Thoracic aorta (tissue), 2 donors: ENCODE measurements at regions not wholly inside any gene's neighbourhood (a gene's known extent, or its start where the extent isn't known, plus 50 kb on each side); places are given as distances from the start of the nearest gene placed in this dataset.

Experiments used
- ATAC-seq: fragments of 150-250 bp; one replicate; pipeline ENCODE4 v1.8.0; 2017; ENCODE audit warnings: low read depth; ENCODE audit not compliant: insufficient number of reproducible peaks, low FRiP score
- DNase-seq: peaks from one replicate; pipeline ENCODE4 v3.0.0-alpha.2; 2020; ENCODE audit warnings: low spot score
- H3K27ac ChIP-seq, 2 donors: fragments of 200-600 bp; sonication (generic); 1 replicate in 1 of 2; 2 replicates in 1 of 2; pipeline ENCODE4 v1.5.1; 2016; ENCODE audit warnings: mild to moderate bottlenecking in 2 of 2, moderate library complexity in 2 of 2
- H3K27me3 ChIP-seq: fragments of 200-600 bp; sonication (generic); replicated peaks from 2 replicates; pipeline ENCODE4 v1.6.0; 2016; ENCODE audit warnings: mild to moderate bottlenecking; ENCODE audit not compliant: insufficient read depth
- H3K36me3 ChIP-seq: fragments of 200-600 bp; sonication (generic); one replicate; pipeline ENCODE4 v1.5.1; 2016
- H3K4me1 ChIP-seq, 2 donors: fragments of 200-600 bp; sonication (generic); 1 replicate in 1 of 2; 2 replicates in 1 of 2; pipeline versions ENCODE4 v1.5.1 to v1.6.0; 2016; ENCODE audit warnings: low read depth in 2 of 2, mild to moderate bottlenecking in 1 of 2; ENCODE audit not compliant: control insufficient read depth in 1 of 2
- H3K4me3 ChIP-seq: fragments of 200-600 bp; sonication (generic); 2 replicates; pipeline ENCODE4 v1.5.1; 2016; ENCODE audit warnings: mild to moderate bottlenecking
- H3K9me3 ChIP-seq: fragments of 200-600 bp; sonication (generic); 2 replicates; pipeline ENCODE4 v1.5.1; 2016
- CTCF ChIP-seq: fragments of 200-600 bp; sonication (generic); IDR thresholded peaks from one replicate; pipeline ENCODE4 v1.5.1; 2019; ENCODE audit warnings: antibody characterized with exemption

GRCh38 chr1:214840356-214840755 lies 237.4 kb downstream of the CENPF start:
- H3K4me3 ChIP-seq = no peak overlapping the region
- no peak for ATAC-seq
- no peak for TF ChIP-seq CTCF
- no peak overlapping the region for H3K27ac ChIP-seq
- H3K27me3 ChIP-seq = no peaks in the 10 kb centered on the region
- H3K36me3 ChIP-seq = no peaks in the 10 kb centered on the region
- DNase-seq = no peak
- H3K4me1 ChIP-seq = no peaks in the 10 kb centered on the region
- no peaks in the 10 kb centered on the region for H3K9me3 ChIP-seq

- TF ChIP-seq CTCF = no peak
- DNase-seq (no peak), ATAC-seq (no peak)
- Histone ChIP-seq H3K27ac (no peak overlapping the region), H3K36me3 (no peaks in the 10 kb centered on the region), H3K9me3 (no peaks in the 10 kb centered on the region), H3K4me1 (no peaks in the 10 kb centered on the region), H3K27me3 (no peaks in the 10 kb centered on the region), H3K4me3 (no peak overlapping the region)
Observed at GRCh38 chr1:214842856-214843255, 239.7 kb upstream of the KCNK2 start.

GRCh38 chr1:214843281-214843680 lies 239.3 kb upstream of the KCNK2 start:
- no peak for ATAC-seq
- Histone ChIP-seq H3K36me3 (no peaks in the 10 kb centered on the region), H3K9me3 (no peaks in the 10 kb centered on the region)

DNA sequence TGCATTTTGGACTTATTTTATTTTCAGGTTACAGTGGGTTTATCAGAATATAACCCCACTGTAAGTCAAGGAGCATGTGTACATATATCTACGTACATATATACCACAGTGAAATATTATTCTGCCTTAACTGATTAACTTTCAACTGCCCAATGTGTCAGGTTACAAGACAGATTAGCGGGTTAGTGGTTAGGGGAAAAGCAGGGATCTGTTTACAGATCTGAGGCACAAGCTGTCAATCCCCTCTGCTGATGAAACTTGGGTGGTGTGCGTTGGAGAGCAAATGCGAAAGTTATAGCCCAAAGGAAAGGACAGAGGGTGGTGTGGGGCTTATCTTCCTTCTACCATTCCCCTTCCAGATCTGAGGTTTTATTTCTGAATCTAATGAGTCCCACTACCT lies 238.2 kb upstream of the KCNK2 start:
- no peak overlapping the region for H3K27ac ChIP-seq
- no peaks in the 10 kb centered on the region for H3K4me1 ChIP-seq
- TF ChIP-seq CTCF = no peak
- H3K36me3 ChIP-seq = no peaks in the 10 kb centered on the region
- no peak for ATAC-seq
- H3K9me3 ChIP-seq = no peaks in the 10 kb centered on the region
- H3K4me3 ChIP-seq = no peak overlapping the region
- DNase-seq = no peak
- no peaks in the 10 kb centered on the region for H3K27me3 ChIP-seq

More at GRCh38 chr1:214843281-214843680, 239.3 kb upstream of the KCNK2 start:
- TF ChIP-seq CTCF = no peak
- DNase-seq = no peak
- H3K27me3 ChIP-seq = no peaks in the 10 kb centered on the region
- no peak overlapping the region for H3K27ac ChIP-seq
- no peak overlapping the region for H3K4me3 ChIP-seq
- no peaks in the 10 kb centered on the region for H3K4me1 ChIP-seq

DNA sequence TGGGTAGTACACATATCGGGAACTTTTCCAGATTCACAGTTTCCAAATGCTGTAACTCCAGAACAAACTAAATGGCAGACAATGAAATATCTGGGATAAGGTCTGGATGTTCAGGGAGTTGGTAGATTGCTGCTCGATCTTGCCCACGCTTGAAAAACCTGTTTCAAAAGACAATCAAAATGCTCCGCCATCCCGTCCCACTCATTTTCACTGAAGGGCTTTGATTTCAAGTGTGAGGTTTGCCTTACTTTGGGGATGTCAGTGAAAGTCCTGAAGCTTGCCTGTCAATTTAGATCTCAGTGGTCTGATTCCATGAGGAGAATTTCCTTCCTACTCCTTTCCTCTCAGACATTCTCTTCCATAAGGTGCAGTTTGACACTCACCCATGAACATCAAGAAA lies 236.3 kb upstream of the KCNK2 start:
- Histone ChIP-seq H3K27me3 (no peaks in the 10 kb centered on the region), H3K36me3 (no peaks in the 10 kb centered on the region), H3K4me1 (no peaks in the 10 kb centered on the region), H3K27ac (no peak overlapping the region), H3K9me3 (no peaks in the 10 kb centered on the region), H3K4me3 (no peak overlapping the region)
- DNase-seq (no peak), ATAC-seq (no peak)
- no peak for TF ChIP-seq CTCF
